Trophoblast cell (in vitro differentiated cells and primary cell): ENCODE measurements at regions not wholly inside any gene's neighbourhood (a gene's known extent, or its start where the extent isn't known, plus 50 kb on each side); places are given as distances from the start of the nearest gene placed in this dataset.

Experiments used
- DNase-seq, 2 donors: peaks; one replicate each; pipeline ENCODE4 v3.0.0-alpha.2; 2016
- H2AFZ ChIP-seq: 2 replicates; pipeline ENCODE4 v1.6.1; 2013; ENCODE audit warnings: low read length, moderate library complexity, mild to moderate bottlenecking; ENCODE audit not compliant: insufficient read depth, poor library complexity
- H2AK5ac ChIP-seq: 2 replicates; pipeline ENCODE4 v1.6.1; 2013; ENCODE audit warnings: mild to moderate bottlenecking, low read length
- H2BK120ac ChIP-seq: 2 replicates; pipeline ENCODE4 v1.6.1; 2013; ENCODE audit warnings: low read length, mild to moderate bottlenecking, moderate library complexity; ENCODE audit not compliant: insufficient read depth, poor library complexity
- H2BK12ac ChIP-seq: 2 replicates; pipeline ENCODE4 v1.6.1; 2013; ENCODE audit warnings: mild to moderate bottlenecking, low read length, moderate library complexity
- H2BK5ac ChIP-seq: 2 replicates; pipeline ENCODE4 v1.6.1; 2013; ENCODE audit warnings: low read length, low read depth, moderate library complexity, mild to moderate bottlenecking; ENCODE audit not compliant: poor library complexity
- H3K14ac ChIP-seq: 2 replicates; pipeline ENCODE4 v1.6.1; 2013; ENCODE audit warnings: mild to moderate bottlenecking, low read length
- H3K18ac ChIP-seq: 2 replicates; pipeline ENCODE4 v1.6.1; 2013; ENCODE audit warnings: mild to moderate bottlenecking, low read length
- H3K23ac ChIP-seq: 2 replicates; pipeline ENCODE4 v1.6.1; 2013; ENCODE audit warnings: low read length
- H3K27ac ChIP-seq: 2 replicates; pipeline ENCODE4 v1.5.1; 2013; ENCODE audit warnings: low read depth, mild to moderate bottlenecking, inconsistent platforms, low read length, moderate library complexity
- H3K27me3 ChIP-seq: 2 replicates; pipeline ENCODE4 v1.6.1; 2013; ENCODE audit warnings: inconsistent platforms, mild to moderate bottlenecking, low read length, moderate library complexity; ENCODE audit not compliant: insufficient read depth
- H3K36me3 ChIP-seq, 2 experiments: 1 replicate in 1 of 2; 2 replicates in 1 of 2; pipeline ENCODE4 v1.6.1; 2013; ENCODE audit warnings: low read length in 2 of 2, mild to moderate bottlenecking in 2 of 2, moderate library complexity in 1 of 2; ENCODE audit not compliant: insufficient read depth in 2 of 2, control insufficient read depth in 1 of 2
- H3K4ac ChIP-seq: 2 replicates; pipeline ENCODE4 v1.6.1; 2013; ENCODE audit warnings: low read depth, mild to moderate bottlenecking, low read length, moderate library complexity
- H3K4me1 ChIP-seq, 2 experiments: 1 replicate in 1 of 2; 2 replicates in 1 of 2; pipeline ENCODE4 v1.6.1; 2013; ENCODE audit warnings: low read length in 2 of 2, mild to moderate bottlenecking in 2 of 2, moderate library complexity in 1 of 2; ENCODE audit not compliant: insufficient read depth in 2 of 2, control insufficient read depth in 1 of 2
- H3K4me2 ChIP-seq: 2 replicates; pipeline ENCODE4 v1.6.1; 2013; ENCODE audit warnings: inconsistent platforms, mild to moderate bottlenecking, low read length, moderate library complexity
- H3K4me3 ChIP-seq: 2 replicates; pipeline ENCODE4 v1.5.1; 2013; ENCODE audit warnings: mild to moderate bottlenecking, low read depth, low read length, inconsistent platforms
- H3K79me1 ChIP-seq: one replicate; pipeline ENCODE4 v1.6.1; 2013; ENCODE audit warnings: low read length
- H3K79me2 ChIP-seq: 2 replicates; pipeline ENCODE4 v1.6.1; 2013; ENCODE audit warnings: low read length, mild to moderate bottlenecking; ENCODE audit not compliant: control insufficient read depth, insufficient read depth, poor library complexity
- H3K9ac ChIP-seq: 2 replicates; pipeline ENCODE4 v1.6.1; 2013; ENCODE audit warnings: mild to moderate bottlenecking, low read length
- H3K9me3 ChIP-seq: 2 replicates; pipeline ENCODE4 v1.6.1; 2013; ENCODE audit warnings: low read depth, mild to moderate bottlenecking, control low read depth, inconsistent platforms, low read length; ENCODE audit not compliant: insufficient read depth
- H4K12ac ChIP-seq: 2 replicates; pipeline ENCODE4 v1.6.1; 2013; ENCODE audit warnings: low read depth, mild to moderate bottlenecking, low read length, moderate library complexity
- H4K8ac ChIP-seq: 2 replicates; pipeline ENCODE4 v1.6.1; 2013; ENCODE audit warnings: low read depth, mild to moderate bottlenecking, low read length, moderate library complexity
- H4K91ac ChIP-seq: one replicate; pipeline ENCODE4 v1.6.1; 2013; ENCODE audit warnings: low read depth, mild to moderate bottlenecking, low read length, moderate library complexity
- WGBS: extraction: QIAGEN DNeasy Blood & Tissue Kit; methylation state at CpG from one replicate; pipeline ENCODE4 v1.1.7; 2013; ENCODE audit warnings: missing lambda C conversion rate; ENCODE audit not compliant: insufficient read length, insufficient coverage; ENCODE audit errors: extremely low coverage; 5-methylcytosine and 5-hydroxymethylcytosine counted together

GRCh38 chr2:38170733-38171132 is 94.8 kb upstream of the CYP1B1 start:
- H3K27me3 ChIP-seq = no peaks in the 10 kb centered on the region
- H3K14ac ChIP-seq = no peak overlapping the region
- no peak overlapping the region for H4K12ac ChIP-seq
- no peak overlapping the region for H3K9ac ChIP-seq
- no peak overlapping the region for H4K91ac ChIP-seq
- H3K23ac ChIP-seq = no peak overlapping the region
- no peak overlapping the region for H2BK5ac ChIP-seq
- H3K4ac ChIP-seq = no peak overlapping the region
- DNase-seq = no peak
- no peaks in the 10 kb centered on the region for H3K79me1 ChIP-seq
- H3K4me1 ChIP-seq = peaks cover 0 to 3% of the 10 kb centered on the region in 2 experiments
- no peak overlapping the region for H2AK5ac ChIP-seq
- H4K8ac ChIP-seq = no peak overlapping the region
- H3K79me2 ChIP-seq = no peaks in the 10 kb centered on the region
- no peaks in the 10 kb centered on the region for H3K9me3 ChIP-seq
- H3K36me3 ChIP-seq = no peaks in the 10 kb centered on the region
- H3K4me2 ChIP-seq = no peak overlapping the region
- no peak overlapping the region for H3K4me3 ChIP-seq
- no peak overlapping the region for H2AFZ ChIP-seq
- H3K27ac ChIP-seq = no peak overlapping the region
- H3K18ac ChIP-seq = no peak overlapping the region
- H2BK120ac ChIP-seq = no peak overlapping the region
- H2BK12ac ChIP-seq = no peak overlapping the region

GRCh38 chr2:38170067-38170466 is 94.1 kb upstream of the CYP1B1 start:
- no peaks in the 10 kb centered on the region for H3K79me2 ChIP-seq
- no peak overlapping the region for H4K12ac ChIP-seq
- H3K4me3 ChIP-seq = no peak overlapping the region
- no peak for DNase-seq
- no peaks in the 10 kb centered on the region for H3K36me3 ChIP-seq
- H3K14ac ChIP-seq = no peak overlapping the region
- no peak overlapping the region for H3K4me2 ChIP-seq
- no peak overlapping the region for H4K91ac ChIP-seq
- no peaks in the 10 kb centered on the region for H3K79me1 ChIP-seq
- peaks cover 0 to 3% of the 10 kb centered on the region in 2 experiments for H3K4me1 ChIP-seq
- no peak overlapping the region for H2AFZ ChIP-seq
- no peak overlapping the region for H2BK120ac ChIP-seq
- H4K8ac ChIP-seq = no peak overlapping the region
- H2BK12ac ChIP-seq = no peak overlapping the region
- no peak overlapping the region for H3K27ac ChIP-seq
- H3K18ac ChIP-seq = no peak overlapping the region
- H3K23ac ChIP-seq = no peak overlapping the region
- no peak overlapping the region for H2BK5ac ChIP-seq
- no peaks in the 10 kb centered on the region for H3K27me3 ChIP-seq
- no peaks in the 10 kb centered on the region for H3K9me3 ChIP-seq
- no peak overlapping the region for H2AK5ac ChIP-seq
- no peak overlapping the region for H3K4ac ChIP-seq
- H3K9ac ChIP-seq = no peak overlapping the region
- no CpG with 5 or more reads among the region's 3 CpGs for WGBS

GRCh38 chr2:38168710-38169480 is 92.9 kb upstream of the CYP1B1 start:
- Histone ChIP-seq H3K18ac (no peak overlapping the region), H3K79me1 (no peaks in the 10 kb centered on the region), H3K79me2 (no peaks in the 10 kb centered on the region), H2BK120ac (no peak overlapping the region), H3K4me3 (no peak overlapping the region), H3K36me3 (no peaks in the 10 kb centered on the region), H4K91ac (no peak overlapping the region), H4K12ac (no peak overlapping the region), H3K9me3 (no peaks in the 10 kb centered on the region), H3K4me2 (no peak overlapping the region), H3K23ac (no peak overlapping the region), H3K4ac (no peak overlapping the region), H3K9ac (no peak overlapping the region), H2AFZ (no peak overlapping the region), H3K27me3 (no peaks in the 10 kb centered on the region), H3K4me1 (peaks cover 0 to under 1% of the 10 kb centered on the region in 2 experiments), H2AK5ac (no peak overlapping the region), H2BK5ac (no peak overlapping the region), H4K8ac (no peak overlapping the region), H3K27ac (no peak overlapping the region), H2BK12ac (no peak overlapping the region), H3K14ac (no peak overlapping the region)
- WGBS = no CpG with 5 or more reads among the region's 5 CpGs
- DNase-seq = no peak

GRCh38 chr2:38167968-38168350 is 92.0 kb upstream of the CYP1B1 start:
- Histone ChIP-seq H3K4me3 (no peak overlapping the region), H4K12ac (no peak overlapping the region), H2BK120ac (no peak overlapping the region), H3K79me1 (no peaks in the 10 kb centered on the region), H3K9ac (no peak overlapping the region), H3K9me3 (no peaks in the 10 kb centered on the region), H2AFZ (no peak overlapping the region), H3K23ac (no peak overlapping the region), H3K79me2 (no peaks in the 10 kb centered on the region), H3K14ac (no peak overlapping the region), H3K4me2 (no peak overlapping the region), H3K27me3 (no peaks in the 10 kb centered on the region), H3K4ac (no peak overlapping the region), H3K18ac (no peak overlapping the region), H3K27ac (no peak overlapping the region), H4K91ac (no peak overlapping the region), H2BK12ac (no peak overlapping the region), H3K4me1 (no peaks in the 10 kb centered on the region), H2AK5ac (no peak overlapping the region), H4K8ac (no peak overlapping the region), H2BK5ac (no peak overlapping the region), H3K36me3 (no peaks in the 10 kb centered on the region)
- no peak for DNase-seq
- WGBS = no CpG with 5 or more reads among the region's 2 CpGs
